Natural killer cell treated with Interleukin-12 subunit alpha and Interleukin-12 subunit beta and Interleukin-15 and Interleukin-18, amount 100 ng/mL, for 72 hours (primary cell): ENCODE measurements at regions not wholly inside any gene's neighbourhood (a gene's known extent, or its start where the extent isn't known, plus 50 kb on each side); places are given as distances from the start of the nearest gene placed in this dataset.
"Not testable (repeated sequence)": the region's sequence is repeated elsewhere in the genome, so short reads cannot be mapped to it uniquely, and the experiment has no call there.

Source experiments
- ATAC-seq, 2 donors: fragments of 150-1000 bp; cut with Tn5 transposase in 1 of 2; sonication (Bioruptor Pico), chemical (Tn5 transposase) in 1 of 2; 2 replicates each; pipeline ENCODE4 v1.10.0; 2021
- DNase-seq: peaks from one replicate; pipeline ENCODE4 v3.0.0; 2022; ENCODE audit warnings: low spot score
- H3K27ac Mint-ChIP-seq, 2 donors: 1 replicate in 1 of 2; 2 replicates in 1 of 2; pipeline ENCODE4 v1.8.0; 2022; ENCODE audit warnings: mixed read lengths in 2 of 2, mild to moderate bottlenecking in 1 of 2, moderate library complexity in 1 of 2
- H3K27me3 Mint-ChIP-seq, 2 donors: 1 replicate in 1 of 2; 2 replicates in 1 of 2; pipeline ENCODE4 v1.8.0; 2022; ENCODE audit warnings: mixed read lengths in 2 of 2
- H3K36me3 Mint-ChIP-seq: one replicate; pipeline ENCODE4 v1.8.0; 2022; ENCODE audit warnings: mixed read lengths
- H3K4me1 Mint-ChIP-seq, 2 donors: 1 replicate in 1 of 2; 2 replicates in 1 of 2; pipeline ENCODE4 v1.8.0; 2022; ENCODE audit warnings: low read depth in 2 of 2, mixed read lengths in 2 of 2, mild to moderate bottlenecking in 1 of 2
- H3K4me3 Mint-ChIP-seq: one replicate; pipeline ENCODE4 v1.8.0; 2022; ENCODE audit warnings: mixed read lengths
- H3K9me3 Mint-ChIP-seq: 2 replicates; pipeline ENCODE4 v1.8.0; 2022; ENCODE audit warnings: mixed read lengths

DNA sequence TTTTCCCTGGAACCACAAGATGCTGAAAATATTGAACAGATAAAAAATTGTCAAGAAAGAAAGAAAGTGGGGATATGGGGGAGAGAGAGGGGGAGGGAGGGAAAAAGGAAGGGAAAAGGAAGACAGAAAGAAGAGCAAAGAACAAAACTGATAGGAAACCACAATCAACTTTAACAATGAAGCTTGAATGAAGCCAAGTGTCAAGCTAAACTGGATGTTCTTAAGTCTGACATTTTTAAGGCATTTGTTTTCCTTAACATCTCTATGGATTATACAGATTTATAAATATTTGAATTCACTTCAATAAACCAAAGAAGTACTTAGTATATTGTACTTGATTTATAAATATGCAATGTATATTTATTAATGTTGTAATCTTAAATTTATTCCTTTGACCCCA, 197.6 kb upstream of the SMLR1 start:
- no peaks in the 10 kb centered on the region for H3K27me3 Mint-ChIP-seq
- DNase-seq: no peak
- no peak overlapping the region for H3K4me3 Mint-ChIP-seq
- no peak for ATAC-seq
- H3K27ac Mint-ChIP-seq: peak overlapping the region in 1 of 2 donors; percentile 7
- peaks cover 0 to 12% of the 10 kb centered on the region in 2 donors for H3K4me1 Mint-ChIP-seq
- no peaks in the 10 kb centered on the region for H3K9me3 Mint-ChIP-seq
- no peaks in the 10 kb centered on the region for H3K36me3 Mint-ChIP-seq

DNA sequence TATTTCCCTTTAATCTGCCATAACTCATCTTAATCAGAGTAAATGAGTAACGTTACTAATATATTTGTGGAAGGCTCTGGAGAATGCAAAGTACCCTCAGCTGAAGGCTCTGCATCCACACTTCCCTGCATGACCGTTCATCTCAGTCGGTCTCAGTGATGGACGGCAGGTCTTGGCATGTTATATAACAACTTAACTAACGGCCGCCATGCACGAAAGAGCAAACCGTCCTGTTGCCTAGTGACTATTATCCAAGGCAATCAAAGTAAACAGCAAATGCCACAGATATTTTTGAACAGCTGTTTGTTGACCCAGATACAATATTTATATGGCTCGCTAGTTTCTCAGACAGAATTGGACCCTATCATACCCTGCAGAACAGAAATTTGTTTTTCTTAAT, 194.9 kb upstream of the SMLR1 start:
- ATAC-seq (no peak), DNase-seq (no peak)
- Mint-ChIP-seq H3K4me1 (no peaks in the 10 kb centered on the region), H3K9me3 (peaks cover 9% of the 10 kb centered on the region), H3K27me3 (peaks cover 0 to 6% of the 10 kb centered on the region in 2 donors), H3K4me3 (no peak overlapping the region), H3K27ac (no peak overlapping the region), H3K36me3 (peaks cover 15% of the 10 kb centered on the region)

- ATAC-seq (no peak), DNase-seq (no peak)
- H3K9me3 Mint-ChIP-seq: peaks cover 13% of the 10 kb centered on the region
- no peak overlapping the region for H3K27ac Mint-ChIP-seq
- no peak overlapping the region for H3K4me3 Mint-ChIP-seq
- H3K27me3 Mint-ChIP-seq: peaks cover 0 to 6% of the 10 kb centered on the region in 2 donors
- no peaks in the 10 kb centered on the region for H3K4me1 Mint-ChIP-seq
- peaks cover 17% of the 10 kb centered on the region for H3K36me3 Mint-ChIP-seq
Measured at GRCh38 chr6:130632897-130633296, 194.3 kb upstream of the SMLR1 start.

- peaks cover 18% of the 10 kb centered on the region for H3K36me3 Mint-ChIP-seq
- H3K4me1 Mint-ChIP-seq: no peaks in the 10 kb centered on the region
- no peaks in the 10 kb centered on the region for H3K27me3 Mint-ChIP-seq
- no peak overlapping the region for H3K27ac Mint-ChIP-seq
- no peak overlapping the region for H3K4me3 Mint-ChIP-seq
- DNase-seq (no peak), ATAC-seq (no peak)
- peaks cover 10% of the 10 kb centered on the region for H3K9me3 Mint-ChIP-seq
Measured at GRCh38 chr6:130643361-130643760, 183.8 kb upstream of the SMLR1 start.

GRCh38 chr6:130644175-130644574, 183.0 kb upstream of the SMLR1 start:
- Mint-ChIP-seq H3K36me3 (peaks cover 13% of the 10 kb centered on the region), H3K4me3 (no peak overlapping the region), H3K9me3 (peaks cover 10% of the 10 kb centered on the region), H3K27ac (no peak overlapping the region), H3K27me3 (no peaks in the 10 kb centered on the region), H3K4me1 (no peaks in the 10 kb centered on the region)
- ATAC-seq (no peak), DNase-seq (no peak)

GRCh38 chr6:130644769-130645168, 182.4 kb upstream of the SMLR1 start:
- H3K9me3 Mint-ChIP-seq: peaks cover 10% of the 10 kb centered on the region
- not testable (repeated sequence) for DNase-seq, H3K27ac Mint-ChIP-seq, H3K4me1 Mint-ChIP-seq, H3K4me3 Mint-ChIP-seq, ATAC-seq, H3K27me3 Mint-ChIP-seq
- peaks cover 13% of the 10 kb centered on the region for H3K36me3 Mint-ChIP-seq

GRCh38 chr6:130647246-130647645, 180.0 kb upstream of the SMLR1 start:
- no peak for DNase-seq
- Mint-ChIP-seq H3K4me3 (no peak overlapping the region), H3K9me3 (peaks cover 13% of the 10 kb centered on the region), H3K4me1 (no peaks in the 10 kb centered on the region), H3K27me3 (peaks cover 0 to 6% of the 10 kb centered on the region in 2 donors), H3K36me3 (peaks cover 13% of the 10 kb centered on the region), H3K27ac (no peak overlapping the region)
- ATAC-seq: no peak

GRCh38 chr6:130655586-130655985, 171.6 kb upstream of the SMLR1 start:
- H3K9me3 Mint-ChIP-seq: peaks cover 3% of the 10 kb centered on the region
- ATAC-seq: no peak

GRCh38 chr6:130661077-130661476, 166.1 kb upstream of the SMLR1 start:
- Mint-ChIP-seq H3K4me3 (no peak overlapping the region), H3K36me3 (no peaks in the 10 kb centered on the region), H3K27me3 (peaks cover 0 to 4% of the 10 kb centered on the region in 2 donors), H3K9me3 (no peaks in the 10 kb centered on the region), H3K27ac (no peak overlapping the region), H3K4me1 (no peaks in the 10 kb centered on the region)
- DNase-seq (no peak), ATAC-seq (no peak)

More at GRCh38 chr6:130655586-130655985, 171.6 kb upstream of the SMLR1 start:
- DNase-seq: no peak
- no peaks in the 10 kb centered on the region for H3K4me1 Mint-ChIP-seq
- H3K36me3 Mint-ChIP-seq: no peaks in the 10 kb centered on the region
- H3K27me3 Mint-ChIP-seq: peaks cover 0 to 7% of the 10 kb centered on the region in 2 donors
- H3K4me3 Mint-ChIP-seq: no peak overlapping the region
- H3K27ac Mint-ChIP-seq: no peak overlapping the region

DNA sequence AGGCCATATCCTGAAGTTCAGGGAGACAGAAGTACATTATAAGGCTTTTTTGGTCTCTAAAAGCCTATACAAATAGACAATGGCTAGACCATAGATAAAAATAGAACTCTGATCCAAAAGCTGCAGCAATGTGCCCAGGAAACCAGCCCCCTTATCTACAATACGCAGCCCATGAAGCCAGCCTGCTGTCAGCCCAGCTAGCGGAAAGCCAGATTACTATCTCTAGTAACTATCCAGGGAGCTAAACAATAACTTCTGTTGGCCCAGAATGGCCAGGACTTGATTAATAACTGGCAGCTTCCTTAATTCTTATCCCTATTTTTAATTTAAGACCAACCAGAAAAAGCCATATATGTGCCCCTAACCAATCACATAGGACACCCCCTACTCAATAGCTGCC, 160.4 kb upstream of the SMLR1 start:
- ATAC-seq (no peak), DNase-seq (no peak)
- H3K27ac Mint-ChIP-seq: no peak overlapping the region
- no peaks in the 10 kb centered on the region for H3K36me3 Mint-ChIP-seq
- H3K9me3 Mint-ChIP-seq: no peaks in the 10 kb centered on the region
- no peaks in the 10 kb centered on the region for H3K4me1 Mint-ChIP-seq
- no peaks in the 10 kb centered on the region for H3K27me3 Mint-ChIP-seq
- H3K4me3 Mint-ChIP-seq: no peak overlapping the region

DNA sequence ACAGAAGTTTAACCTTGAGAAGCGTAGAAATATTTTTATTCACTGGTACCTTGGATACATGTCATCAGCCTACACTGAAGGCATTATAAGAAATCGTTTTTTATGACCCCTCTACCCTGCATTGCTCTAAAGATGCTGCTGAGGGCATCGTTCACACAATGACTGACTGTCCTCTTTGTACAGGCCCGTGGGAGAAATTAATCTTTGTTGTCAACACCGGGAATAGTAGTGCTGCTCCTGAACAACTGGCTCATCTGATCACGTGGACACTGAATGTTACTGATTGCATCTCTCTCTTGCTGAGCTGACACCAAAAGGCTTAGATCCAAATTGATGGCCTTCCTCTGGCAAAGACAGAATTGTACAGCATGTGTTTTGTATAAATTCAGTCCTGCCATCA, 157.1 kb upstream of the SMLR1 start:
- no peak overlapping the region for H3K4me3 Mint-ChIP-seq

GRCh38 chr6:130671119-130671518, 156.1 kb upstream of the SMLR1 start:
- DNase-seq: no peak
- no peak for ATAC-seq
- no peaks in the 10 kb centered on the region for H3K9me3 Mint-ChIP-seq
- H3K27me3 Mint-ChIP-seq: peaks cover 0 to 2% of the 10 kb centered on the region in 2 donors
- H3K27ac Mint-ChIP-seq: no peak overlapping the region
- H3K4me3 Mint-ChIP-seq: no peak overlapping the region
- peaks cover under 1 to 3% of the 10 kb centered on the region in 2 donors for H3K4me1 Mint-ChIP-seq
- no peaks in the 10 kb centered on the region for H3K36me3 Mint-ChIP-seq

More for the DNA sequence above, 157.1 kb upstream of the SMLR1 start:
- Mint-ChIP-seq H3K4me1 (peaks cover 0 to 3% of the 10 kb centered on the region in 2 donors), H3K27ac (no peak overlapping the region), H3K27me3 (peaks cover 0 to under 1% of the 10 kb centered on the region in 2 donors), H3K9me3 (no peaks in the 10 kb centered on the region), H3K36me3 (no peaks in the 10 kb centered on the region)
- DNase-seq (no peak), ATAC-seq (no peak)

DNA sequence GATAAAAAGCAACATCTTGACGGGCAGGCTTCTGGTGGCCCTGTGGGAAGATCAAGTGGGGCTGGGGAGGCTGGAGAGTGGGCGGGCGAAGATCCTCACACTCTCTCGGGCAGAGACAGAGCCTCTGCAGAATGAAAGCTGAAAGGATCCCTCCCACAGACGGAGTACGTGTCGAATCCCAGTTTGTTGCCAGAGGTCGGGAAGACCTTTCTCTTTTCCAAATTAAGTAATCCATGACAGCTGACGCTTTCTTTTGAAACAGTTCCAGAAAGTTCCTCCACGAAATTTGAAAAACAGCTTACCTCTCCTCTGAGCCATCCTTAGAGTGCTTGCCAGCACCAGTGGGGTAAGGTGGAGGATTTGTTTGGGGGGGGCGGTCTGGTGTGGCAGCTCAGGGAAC, 155.6 kb upstream of the SMLR1 start:
- ATAC-seq (no peak), DNase-seq (no peak)
- Mint-ChIP-seq H3K4me3 (no peak overlapping the region), H3K27me3 (peaks cover 0 to 2% of the 10 kb centered on the region in 2 donors), H3K27ac (no peak overlapping the region), H3K9me3 (no peaks in the 10 kb centered on the region), H3K36me3 (no peaks in the 10 kb centered on the region), H3K4me1 (peaks cover 3 to 5% of the 10 kb centered on the region in 2 donors)

DNA sequence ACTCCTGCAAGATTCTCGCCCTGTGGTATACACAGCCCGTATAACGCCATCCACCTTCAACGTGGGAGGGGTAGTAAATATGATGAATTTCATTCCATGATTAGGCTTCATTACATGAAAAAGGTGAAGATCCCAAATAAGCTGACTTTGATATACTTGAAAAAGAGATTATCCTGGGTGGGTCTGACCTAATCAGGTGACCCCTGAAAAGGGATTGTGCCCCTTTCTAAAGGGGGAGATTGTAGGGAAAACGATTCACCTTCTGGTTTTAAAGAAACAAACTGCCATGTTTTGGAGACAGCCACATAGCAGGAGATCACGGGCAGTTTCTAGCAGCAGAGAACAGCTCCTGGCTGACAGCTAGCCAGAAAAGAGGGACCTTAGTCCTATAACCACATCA, 155.1 kb upstream of the SMLR1 start:
- DNase-seq (no peak), ATAC-seq (no peak)
- peaks cover 0 to 2% of the 10 kb centered on the region in 2 donors for H3K27me3 Mint-ChIP-seq
- no peaks in the 10 kb centered on the region for H3K9me3 Mint-ChIP-seq
- peaks cover 3 to 5% of the 10 kb centered on the region in 2 donors for H3K4me1 Mint-ChIP-seq
- H3K27ac Mint-ChIP-seq: no peak overlapping the region
- H3K4me3 Mint-ChIP-seq: no peak overlapping the region
- no peaks in the 10 kb centered on the region for H3K36me3 Mint-ChIP-seq

- H3K36me3 Mint-ChIP-seq: peaks cover 5% of the 10 kb centered on the region
- H3K27me3 Mint-ChIP-seq: peaks cover 0 to 2% of the 10 kb centered on the region in 2 donors
- peaks cover 3 to 10% of the 10 kb centered on the region in 2 donors for H3K4me1 Mint-ChIP-seq
- no peak overlapping the region for H3K27ac Mint-ChIP-seq
- ATAC-seq (no peak), DNase-seq (no peak)
- no peaks in the 10 kb centered on the region for H3K9me3 Mint-ChIP-seq
- H3K4me3 Mint-ChIP-seq: no peak overlapping the region
Measured at GRCh38 chr6:130674604-130675003, 152.6 kb upstream of the SMLR1 start.
